Parathyroid adenoma (tissue), 2 donors: ENCODE measurements at regions not wholly inside any gene's neighbourhood (a gene's known extent, or its start where the extent isn't known, plus 50 kb on each side); places are given as distances from the start of the nearest gene placed in this dataset.

Experiments used
- H2AFZ ChIP-seq: fragments of 300-600 bp; sonication (generic); one replicate; pipeline ENCODE4 v1.7.0; 2017; ENCODE audit warnings: antibody characterized with exemption, mild to moderate bottlenecking
- H3K27ac ChIP-seq: fragments of 300-600 bp; sonication (generic); one replicate; pipeline ENCODE4 v1.7.0; 2017
- H3K27me3 ChIP-seq: fragments of 300-600 bp; sonication (generic); one replicate; pipeline ENCODE4 v1.7.0; 2017; ENCODE audit warnings: low read length; ENCODE audit not compliant: control insufficient read depth, insufficient read depth
- H3K36me3 ChIP-seq: fragments of 300-600 bp; sonication (generic); one replicate; pipeline ENCODE4 v1.7.0; 2017; ENCODE audit warnings: low read length; ENCODE audit not compliant: control insufficient read depth, insufficient read depth
- H3K4me1 ChIP-seq: fragments of 300-600 bp; sonication (generic); one replicate; pipeline ENCODE4 v1.7.0; 2017; ENCODE audit warnings: control low read depth
- H3K4me2 ChIP-seq: fragments of 300-600 bp; sonication (generic); one replicate; pipeline ENCODE4 v1.7.0; 2017; ENCODE audit warnings: low read length
- H3K4me3 ChIP-seq: fragments of 300-600 bp; sonication (generic); one replicate; pipeline ENCODE4 v1.7.0; 2017; ENCODE audit warnings: low read depth, low read length
- H3K79me2 ChIP-seq: fragments of 300-600 bp; sonication (generic); one replicate; pipeline ENCODE4 v1.7.0; 2017; ENCODE audit warnings: control low read depth
- H3K9ac ChIP-seq: fragments of 300-600 bp; sonication (generic); one replicate; pipeline ENCODE4 v1.7.0; 2017; ENCODE audit warnings: mild to moderate bottlenecking
- H3K9me3 ChIP-seq: fragments of 300-600 bp; sonication (generic); one replicate; pipeline ENCODE4 v1.7.0; 2017; ENCODE audit warnings: low read length; ENCODE audit not compliant: control insufficient read depth
- CTCF ChIP-seq: fragments of 300-600 bp; sonication (generic); IDR thresholded peaks from one replicate; pipeline ENCODE4 v1.7.0; 2017; ENCODE audit warnings: antibody characterized with exemption, mild to moderate bottlenecking
- donor health status: primary hyperparathyroidism.

DNA sequence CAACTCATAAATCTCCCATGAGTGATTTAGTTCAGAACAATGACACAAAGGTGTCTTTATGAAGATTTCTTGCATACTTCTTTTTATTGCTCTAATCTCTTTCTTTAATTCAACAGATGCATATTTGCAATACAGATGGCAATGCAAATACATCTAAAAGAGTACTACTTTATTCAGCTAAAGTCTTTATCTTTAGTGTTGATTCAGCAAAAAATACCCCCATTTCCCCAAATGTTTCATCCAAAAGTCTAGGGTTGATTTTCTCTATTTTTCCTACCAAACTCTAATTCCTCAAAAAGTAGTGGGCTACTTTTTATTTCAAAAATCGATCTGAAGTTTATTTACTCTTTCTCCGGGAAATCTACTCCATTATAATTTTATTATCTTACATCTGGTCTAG is 1055.2 kb downstream of the STIM2 start:
- Histone ChIP-seq H3K4me2 (no peak overlapping the region), H3K27ac (no peak overlapping the region), H3K27me3 (no peaks in the 10 kb centered on the region), H3K36me3 (no peaks in the 10 kb centered on the region), H3K4me3 (no peak overlapping the region), H3K4me1 (no peaks in the 10 kb centered on the region), H2AFZ (no peak overlapping the region), H3K9ac (no peak overlapping the region), H3K79me2 (no peaks in the 10 kb centered on the region), H3K9me3 (no peaks in the 10 kb centered on the region)
- no peak for TF ChIP-seq CTCF

GRCh38 chr4:27916452-27917184 is 1056.0 kb downstream of the STIM2 start:
- no peak overlapping the region for H3K4me3 ChIP-seq
- TF ChIP-seq CTCF, result no peak
- H3K36me3 ChIP-seq, result no peaks in the 10 kb centered on the region
- H3K79me2 ChIP-seq, result no peaks in the 10 kb centered on the region
- no peak overlapping the region for H2AFZ ChIP-seq
- H3K9ac ChIP-seq, result no peak overlapping the region
- H3K27me3 ChIP-seq, result no peaks in the 10 kb centered on the region
- no peaks in the 10 kb centered on the region for H3K4me1 ChIP-seq
- H3K9me3 ChIP-seq, result no peaks in the 10 kb centered on the region
- H3K4me2 ChIP-seq, result no peak overlapping the region
- no peak overlapping the region for H3K27ac ChIP-seq

GRCh38 chr4:27917381-27917780 is 1056.7 kb downstream of the STIM2 start:
- no peak overlapping the region for H3K27ac ChIP-seq
- no peak overlapping the region for H3K4me3 ChIP-seq
- no peaks in the 10 kb centered on the region for H3K9me3 ChIP-seq
- H2AFZ ChIP-seq, result no peak overlapping the region
- H3K4me1 ChIP-seq, result no peaks in the 10 kb centered on the region
- H3K4me2 ChIP-seq, result no peak overlapping the region
- no peak overlapping the region for H3K9ac ChIP-seq
- H3K27me3 ChIP-seq, result no peaks in the 10 kb centered on the region
- H3K79me2 ChIP-seq, result no peaks in the 10 kb centered on the region
- no peak for TF ChIP-seq CTCF
- no peaks in the 10 kb centered on the region for H3K36me3 ChIP-seq

DNA sequence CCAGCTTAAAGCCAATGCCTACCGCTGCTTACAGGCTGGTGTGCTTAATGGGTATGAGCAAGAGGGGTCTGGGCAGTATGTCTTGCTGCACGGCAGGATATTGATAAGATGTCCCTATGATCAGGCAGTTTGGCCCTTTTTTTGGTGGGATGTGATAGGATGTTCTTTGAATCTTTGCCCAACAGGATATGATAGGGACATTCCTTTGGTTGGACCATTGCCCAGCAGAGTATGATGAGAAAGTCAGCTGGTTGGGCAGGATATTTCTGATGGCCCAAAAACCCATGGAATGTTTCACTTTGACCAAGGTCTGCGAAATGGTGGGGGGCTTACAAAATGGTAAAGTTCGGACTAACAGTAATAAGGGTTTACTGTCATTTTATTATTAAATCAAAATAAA is 1060.6 kb downstream of the STIM2 start:
- Histone ChIP-seq H3K4me2 (no peak overlapping the region), H3K4me3 (no peak overlapping the region), H3K27ac (no peak overlapping the region), H3K79me2 (no peaks in the 10 kb centered on the region), H3K27me3 (no peaks in the 10 kb centered on the region), H3K4me1 (no peaks in the 10 kb centered on the region), H3K9me3 (no peaks in the 10 kb centered on the region), H3K36me3 (no peaks in the 10 kb centered on the region), H2AFZ (no peak overlapping the region), H3K9ac (no peak overlapping the region)
- TF ChIP-seq CTCF, result no peak
